HepG2 (cell line): ENCODE measurements at regions not wholly inside any gene's neighbourhood (a gene's known extent, or its start where the extent isn't known, plus 50 kb on each side); places are given as distances from the start of the nearest gene placed in this dataset.

Experiments used
- ATF2 ChIP-seq: sonication (generic); formaldehyde crosslinking; IDR thresholded peaks from 2 replicates; pipeline ENCODE4 v1.4.0; 2020; ENCODE audit warnings: missing genetic modification reagents
- DMTF1 ChIP-seq: sonication (generic); formaldehyde crosslinking; IDR thresholded peaks from 2 replicates; pipeline ENCODE4 v1.4.0; 2020; ENCODE audit warnings: mild to moderate bottlenecking, missing genetic modification reagents
- ELF1 ChIP-seq: sonication (generic); formaldehyde crosslinking; IDR thresholded peaks from 2 replicates; pipeline ENCODE4 v1.4.0; 2020; ENCODE audit warnings: missing genetic modification reagents
- GLMP ChIP-seq: sonication (generic); formaldehyde crosslinking; IDR thresholded peaks from 2 replicates; pipeline ENCODE4 v1.9.0; 2021; ENCODE audit warnings: missing genetic modification reagents, mild to moderate bottlenecking, borderline replicate concordance
- IRF2 ChIP-seq: IDR thresholded peaks from 2 replicates; pipeline ENCODE4 v1.6.1; 2018; ENCODE audit warnings: missing genetic modification reagents, missing compliant biosample characterization
- MIER2 ChIP-seq: IDR thresholded peaks from 2 replicates; pipeline ENCODE4 v1.6.1; 2016; ENCODE audit warnings: missing biosample characterization, missing genetic modification reagents
- MTF1 ChIP-seq: sonication (generic); formaldehyde crosslinking; IDR thresholded peaks from 2 replicates; pipeline ENCODE4 v1.5.0; 2020; ENCODE audit warnings: missing genetic modification reagents
- PATZ1 ChIP-seq: sonication (generic); formaldehyde crosslinking; IDR thresholded peaks from 2 replicates; pipeline ENCODE4 v1.4.0; 2020; ENCODE audit warnings: missing genetic modification reagents
- RFX3 ChIP-seq: IDR thresholded peaks from 2 replicates; pipeline ENCODE4 v1.6.1; 2016; ENCODE audit warnings: missing biosample characterization, missing genetic modification reagents
- ZNF547 ChIP-seq: sonication (generic); formaldehyde crosslinking; IDR thresholded peaks from 2 replicates; pipeline ENCODE4 v1.5.1; 2020; ENCODE audit warnings: mild to moderate bottlenecking, missing genetic modification reagents
- ZNF616 ChIP-seq: sonication (generic); formaldehyde crosslinking; IDR thresholded peaks from 2 replicates; pipeline ENCODE4 v1.5.0; 2020; ENCODE audit warnings: low read depth, mild to moderate bottlenecking, missing genetic modification reagents
- ZNF646 ChIP-seq: sonication (generic); formaldehyde crosslinking; IDR thresholded peaks from 2 replicates; pipeline ENCODE4 v1.9.0; 2021; ENCODE audit warnings: mild to moderate bottlenecking, missing genetic modification reagents

GRCh38 chr7:67302113-67303039 is 305.7 kb downstream of the TYW1 start (continued):
- TF ChIP-seq ZNF646 (CRISPR knock-in tag) (no peak), ZNF616 (CRISPR knock-in tag) (0 out of 2 replicates have a peak, but pooled peaks have one; percentile 33), RFX3 (no peak), MIER2 (CRISPR knock-in tag) (no peak), DMTF1 (no peak), ELF1 (CRISPR knock-in tag) (peak; percentile 78), ZNF547 (CRISPR knock-in tag) (peak; percentile 81), ATF2 (peak; percentile 41; the same call in 1 of the 2 replicates), IRF2 (CRISPR knock-in tag) (no peak; the same call in 1 of the 2 replicates), MTF1 (no peak), PATZ1 (CRISPR knock-in tag) (peak; percentile 75), GLMP (CRISPR knock-in tag) (no peak)
